ENCODE measurements at regions not wholly inside any gene's neighbourhood (a gene's known extent, or its start where the extent isn't known, plus 50 kb on each side); places are given as distances from the start of the nearest gene placed in this dataset.

DNA sequence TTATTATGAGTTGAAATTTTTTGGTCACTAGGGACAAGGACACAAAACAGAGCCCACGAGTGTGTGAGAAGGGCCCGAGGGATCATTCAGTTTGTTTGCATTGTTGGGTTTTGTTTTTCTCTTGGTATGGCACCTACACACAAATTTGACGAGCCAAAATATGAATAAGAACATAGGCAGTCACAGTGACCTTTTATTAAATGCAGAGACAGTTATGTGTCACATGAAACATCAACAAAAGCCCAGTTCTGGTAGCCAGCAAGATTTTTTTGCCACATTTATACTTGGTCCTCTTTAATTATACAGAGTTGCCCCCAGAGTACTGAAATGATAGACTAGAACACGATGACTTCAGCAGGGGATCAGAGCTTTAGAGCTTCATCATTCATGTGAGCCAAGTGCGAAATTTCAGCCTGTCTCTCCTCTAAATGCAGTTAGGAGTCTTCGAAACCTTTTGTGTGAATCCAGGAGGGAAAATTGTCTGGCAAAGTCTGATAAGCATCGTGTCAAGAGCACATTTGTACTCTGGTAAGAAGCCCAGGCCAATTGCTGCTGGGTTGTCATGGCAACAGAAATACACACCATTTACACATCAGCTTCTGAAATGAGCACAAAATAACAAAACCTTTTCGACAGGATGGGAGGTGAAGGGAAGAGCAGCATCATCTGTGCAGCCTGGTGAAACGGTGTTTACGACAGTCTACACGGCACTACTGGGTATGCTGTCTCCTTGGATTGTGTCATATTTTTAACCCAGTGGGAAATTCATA lies 79.2 kb upstream of the RIPOR2 start:
- Mint-ChIP-seq H3K4me3 (ENCODE audit: unreplicated experiment) (peak overlapping the region; percentile 23), H3K27ac (ENCODE audit: low read depth, unreplicated experiment) (peak overlapping the region; percentile 62), H3K4me1 (ENCODE audit: insufficient read depth, unreplicated experiment) (peaks cover 66% of the 10 kb centered on the region), H3K27me3 (ENCODE audit: insufficient read depth, unreplicated experiment) (no peaks in the 10 kb centered on the region), H3K9me3 (ENCODE audit: unreplicated experiment) (no peaks in the 10 kb centered on the region), H3K36me3 (ENCODE audit: insufficient read depth, unreplicated experiment) (peaks cover 10% of the 10 kb centered on the region)
- DNase-seq (ENCODE audit: unreplicated experiment): peak; percentile 81
- BruUV-seq (replicated peaks): no TSS peak
- TF ChIP-seq, protein P1, sequence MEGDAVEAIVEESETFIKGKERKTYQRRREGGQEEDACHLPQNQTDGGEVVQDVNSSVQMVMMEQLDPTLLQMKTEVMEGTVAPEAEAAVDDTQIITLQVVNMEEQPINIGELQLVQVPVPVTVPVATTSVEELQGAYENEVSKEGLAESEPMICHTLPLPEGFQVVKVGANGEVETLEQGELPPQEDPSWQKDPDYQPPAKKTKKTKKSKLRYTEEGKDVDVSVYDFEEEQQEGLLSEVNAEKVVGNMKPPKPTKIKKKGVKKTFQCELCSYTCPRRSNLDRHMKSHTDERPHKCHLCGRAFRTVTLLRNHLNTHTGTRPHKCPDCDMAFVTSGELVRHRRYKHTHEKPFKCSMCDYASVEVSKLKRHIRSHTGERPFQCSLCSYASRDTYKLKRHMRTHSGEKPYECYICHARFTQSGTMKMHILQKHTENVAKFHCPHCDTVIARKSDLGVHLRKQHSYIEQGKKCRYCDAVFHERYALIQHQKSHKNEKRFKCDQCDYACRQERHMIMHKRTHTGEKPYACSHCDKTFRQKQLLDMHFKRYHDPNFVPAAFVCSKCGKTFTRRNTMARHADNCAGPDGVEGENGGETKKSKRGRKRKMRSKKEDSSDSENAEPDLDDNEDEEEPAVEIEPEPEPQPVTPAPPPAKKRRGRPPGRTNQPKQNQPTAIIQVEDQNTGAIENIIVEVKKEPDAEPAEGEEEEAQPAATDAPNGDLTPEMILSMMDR (IDR thresholded peaks at IDR 0.05; ENCODE audit: unreplicated experiment): no peak
- intact Hi-C loops (cut with micrococcal nuclease): loop anchor here (5.0 kb wide), 1 partner anchor 493 kb away; no protein-coding TSS in a partner anchor
- CTCF ChIA-PET: interaction anchor here (0.6 to 9.0 kb wide), 6 partner anchors 23 to 179 kb away, joined by 3 to 158 read pairs (median 4); no protein-coding TSS in a partner anchor
- POLR2A ChIA-PET: interaction anchor here (0.7 to 8.4 kb wide), 13 partner anchors 10 to 272 kb away, joined by 3 to 172 read pairs (median 6); no protein-coding TSS in a partner anchor

DNA sequence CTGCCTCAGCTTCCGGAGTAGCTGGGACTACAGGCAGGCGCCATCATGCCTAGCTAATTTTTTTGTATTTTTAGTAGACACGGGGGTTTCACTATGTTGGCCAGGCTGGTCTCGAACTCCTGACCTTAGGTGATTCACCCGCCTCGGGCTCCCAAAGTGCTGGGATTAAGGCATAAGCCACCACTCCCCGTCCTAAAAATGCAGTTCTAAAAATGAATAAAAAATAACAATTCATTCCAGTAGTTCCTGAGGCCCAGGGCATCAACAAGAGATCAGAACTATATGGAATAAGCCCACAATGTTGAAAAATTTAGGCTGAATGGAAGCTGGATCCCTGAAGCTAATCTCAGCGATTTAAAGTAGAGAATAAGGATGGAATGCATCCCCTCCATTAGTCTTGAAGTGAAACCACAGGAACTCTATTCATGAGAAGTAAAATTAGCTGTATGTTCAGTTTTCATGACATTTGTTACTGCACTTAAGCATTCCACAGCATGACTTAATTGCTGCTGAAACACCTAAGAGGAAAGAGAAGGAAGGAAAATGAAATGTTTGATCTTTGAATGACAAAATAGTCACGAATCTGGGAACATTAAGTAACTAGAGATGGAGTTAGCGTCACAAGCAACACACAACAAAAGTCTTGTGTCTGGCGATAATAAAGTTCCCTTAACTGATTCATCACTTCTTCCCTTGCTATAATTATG lies 80.4 kb upstream of the RIPOR2 start:
- Mint-ChIP-seq H3K4me3 (ENCODE audit: unreplicated experiment) (no peak overlapping the region), H3K9me3 (ENCODE audit: unreplicated experiment) (no peaks in the 10 kb centered on the region), H3K36me3 (ENCODE audit: insufficient read depth, unreplicated experiment) (peaks cover 10% of the 10 kb centered on the region), H3K4me1 (ENCODE audit: insufficient read depth, unreplicated experiment) (peaks cover 56% of the 10 kb centered on the region), H3K27ac (ENCODE audit: low read depth, unreplicated experiment) (peak overlapping the region; percentile 62), H3K27me3 (ENCODE audit: insufficient read depth, unreplicated experiment) (no peaks in the 10 kb centered on the region)
- TF ChIP-seq, protein P1 (IDR thresholded peaks at IDR 0.05; ENCODE audit: unreplicated experiment): no peak
- CTCF ChIA-PET: interaction anchor here (0.6 to 9.0 kb wide), 4 partner anchors 11 to 237 kb away, joined by 3 to 158 read pairs (median 22); no protein-coding TSS in a partner anchor
- intact Hi-C loops (cut with micrococcal nuclease): loop anchor here (2.0 to 5.0 kb wide), 2 partner anchors 103 to 494 kb away; no protein-coding TSS in a partner anchor
- no peak for DNase-seq (ENCODE audit: unreplicated experiment)
- POLR2A ChIA-PET: interaction anchor here (1.3 to 8.4 kb wide), 5 partner anchors 11 to 273 kb away, joined by 3 to 172 read pairs (median 5); no protein-coding TSS in a partner anchor
- no TSS peak for BruUV-seq (replicated peaks)

DNA sequence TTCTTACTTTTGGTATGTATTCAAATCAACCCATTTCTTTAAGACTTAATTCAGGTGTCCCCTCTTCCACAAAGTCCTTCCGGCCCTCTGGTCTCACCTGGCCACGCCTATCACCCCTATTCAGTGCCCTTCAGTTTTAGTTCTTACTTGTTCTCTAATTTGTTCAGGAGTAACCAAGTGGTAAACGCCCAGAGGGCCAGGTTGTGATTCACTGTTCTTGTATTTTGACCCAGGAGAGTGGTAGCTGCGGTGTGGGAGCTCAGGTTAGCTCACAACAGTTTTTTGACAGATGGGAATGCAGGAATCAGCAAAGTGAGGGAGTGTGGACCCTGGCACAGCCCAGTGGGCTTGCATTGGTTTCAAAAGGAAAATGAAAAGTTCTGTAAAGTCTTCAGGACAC lies 81.7 kb upstream of the RIPOR2 start:
- POLR2A ChIA-PET: interaction anchor here (0.6 to 8.4 kb wide), 34 partner anchors 7 to 315 kb away, joined by 3 to 172 read pairs (median 4); partner anchors contain the start of genes C6orf62 and GMNN
- peak; percentile 87 for DNase-seq (ENCODE audit: unreplicated experiment)
- H3K36me3 Mint-ChIP-seq (ENCODE audit: insufficient read depth, unreplicated experiment): peaks cover 10% of the 10 kb centered on the region
- CTCF ChIA-PET: interaction anchor here (0.6 to 9.0 kb wide), 38 partner anchors 9 to 353 kb away, joined by 3 to 158 read pairs (median 4); no protein-coding TSS in a partner anchor
- peak overlapping the region; percentile 62 for H3K27ac Mint-ChIP-seq (ENCODE audit: low read depth, unreplicated experiment)
- H3K4me3 Mint-ChIP-seq (ENCODE audit: unreplicated experiment): peak overlapping the region; percentile 22
- TF ChIP-seq, protein P1 (IDR thresholded peaks at IDR 0.05; ENCODE audit: unreplicated experiment): no peak
- BruUV-seq (replicated peaks): no TSS peak
- intact Hi-C loops (cut with micrococcal nuclease): loop anchor here (2.0 to 5.0 kb wide), 2 partner anchors 105 to 495 kb away; no protein-coding TSS in a partner anchor
- no peaks in the 10 kb centered on the region for H3K9me3 Mint-ChIP-seq (ENCODE audit: unreplicated experiment)
- no peaks in the 10 kb centered on the region for H3K27me3 Mint-ChIP-seq (ENCODE audit: insufficient read depth, unreplicated experiment)
- H3K4me1 Mint-ChIP-seq (ENCODE audit: insufficient read depth, unreplicated experiment): peaks cover 44% of the 10 kb centered on the region
